ENCODE measurements at regions not wholly inside any gene's neighbourhood (a gene's known extent, or its start where the extent isn't known, plus 50 kb on each side); places are given as distances from the start of the nearest gene placed in this dataset.

DNA sequence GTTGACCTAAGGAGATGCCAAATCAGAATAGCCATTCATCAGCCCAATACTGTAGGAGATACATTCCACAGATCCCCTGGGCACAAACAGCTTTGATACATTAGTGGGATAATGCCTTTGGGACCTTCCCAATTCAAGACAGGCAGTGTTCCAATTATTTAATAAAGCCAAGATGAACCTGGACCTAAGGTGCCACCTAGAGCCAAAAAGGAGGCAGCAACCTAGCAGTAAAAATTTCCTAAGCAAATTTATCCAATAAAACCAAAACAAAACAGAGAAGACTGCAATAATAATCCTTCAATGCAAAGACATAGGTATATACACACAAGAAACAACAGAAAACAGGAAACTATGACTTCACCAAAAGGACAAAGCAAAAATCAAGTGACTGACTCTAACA is 253.0 kb downstream of the HINT1 start:
- TF ChIP-seq, protein P1, sequence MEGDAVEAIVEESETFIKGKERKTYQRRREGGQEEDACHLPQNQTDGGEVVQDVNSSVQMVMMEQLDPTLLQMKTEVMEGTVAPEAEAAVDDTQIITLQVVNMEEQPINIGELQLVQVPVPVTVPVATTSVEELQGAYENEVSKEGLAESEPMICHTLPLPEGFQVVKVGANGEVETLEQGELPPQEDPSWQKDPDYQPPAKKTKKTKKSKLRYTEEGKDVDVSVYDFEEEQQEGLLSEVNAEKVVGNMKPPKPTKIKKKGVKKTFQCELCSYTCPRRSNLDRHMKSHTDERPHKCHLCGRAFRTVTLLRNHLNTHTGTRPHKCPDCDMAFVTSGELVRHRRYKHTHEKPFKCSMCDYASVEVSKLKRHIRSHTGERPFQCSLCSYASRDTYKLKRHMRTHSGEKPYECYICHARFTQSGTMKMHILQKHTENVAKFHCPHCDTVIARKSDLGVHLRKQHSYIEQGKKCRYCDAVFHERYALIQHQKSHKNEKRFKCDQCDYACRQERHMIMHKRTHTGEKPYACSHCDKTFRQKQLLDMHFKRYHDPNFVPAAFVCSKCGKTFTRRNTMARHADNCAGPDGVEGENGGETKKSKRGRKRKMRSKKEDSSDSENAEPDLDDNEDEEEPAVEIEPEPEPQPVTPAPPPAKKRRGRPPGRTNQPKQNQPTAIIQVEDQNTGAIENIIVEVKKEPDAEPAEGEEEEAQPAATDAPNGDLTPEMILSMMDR (conservative IDR thresholded peaks at IDR 0.05; ENCODE audit: low read length): no peak
- no peak for TF ChIP-seq EZH2phosphoT487 (IDR thresholded peaks at IDR 0.05; ENCODE audit: borderline replicate concordance)
